ENCODE measurements at regions not wholly inside any gene's neighbourhood (a gene's known extent, or its start where the extent isn't known, plus 50 kb on each side); places are given as distances from the start of the nearest gene placed in this dataset.

GRCh38 chr15:31501536-31502157 lies 175.0 kb downstream of the KLF13 start:
- no peak for TF ChIP-seq CTCF (conservative IDR thresholded peaks at IDR 0.05; ENCODE audit: low read depth, low read length)
- no peak for TF ChIP-seq EZH2 (IDR thresholded peaks at IDR 0.05; ENCODE audit: low read length, unreplicated experiment)

Measured in PC-3 (cell line).